ENCODE measurements at regions not wholly inside any gene's neighbourhood (a gene's known extent, or its start where the extent isn't known, plus 50 kb on each side); places are given as distances from the start of the nearest gene placed in this dataset.
A peak's percentile ranks its signal among the peaks of the same experiment; 100 is the strongest.

DNA sequence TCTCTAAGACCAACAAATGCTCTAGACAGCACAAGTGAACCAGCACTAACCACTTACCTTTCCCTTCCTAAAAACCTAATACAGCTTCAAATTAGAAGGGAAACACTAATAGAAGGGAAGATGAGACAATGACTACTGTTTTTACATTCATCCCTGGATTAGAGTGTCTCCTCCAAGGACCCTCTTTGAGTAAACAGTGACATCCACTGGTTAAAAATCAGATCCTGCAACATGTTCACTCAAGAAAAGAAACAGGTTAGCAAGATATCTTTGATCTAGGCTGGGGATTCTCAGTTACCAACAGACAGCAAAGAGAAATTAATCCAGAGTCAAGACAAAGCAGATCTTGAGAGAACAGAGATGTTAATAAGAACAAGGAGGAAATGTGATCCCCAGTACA lies 177.7 kb upstream of the GHITM start:
- no peak for TF ChIP-seq POLR2A (IDR thresholded peaks at IDR 0.05; ENCODE audit: control extremely low read depth in 1 of 2, low read depth in 2 of 2, low read length in 2 of 2)
- TF ChIP-seq, protein P1, sequence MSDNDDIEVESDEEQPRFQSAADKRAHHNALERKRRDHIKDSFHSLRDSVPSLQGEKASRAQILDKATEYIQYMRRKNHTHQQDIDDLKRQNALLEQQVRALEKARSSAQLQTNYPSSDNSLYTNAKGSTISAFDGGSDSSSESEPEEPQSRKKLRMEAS (IDR thresholded peaks at IDR 0.05) = no peak
- TF ChIP-seq TAF1 (IDR thresholded peaks at IDR 0.05; ENCODE audit: low read depth, low read length) = no peak
- no peak for TF ChIP-seq TBP (IDR thresholded peaks at IDR 0.05; ENCODE audit: low read depth, low read length)
- TF ChIP-seq RXRA (IDR thresholded peaks at IDR 0.05; ENCODE audit: insufficient read depth, low read depth, low read length) = no peak
- TF ChIP-seq, protein P2, sequence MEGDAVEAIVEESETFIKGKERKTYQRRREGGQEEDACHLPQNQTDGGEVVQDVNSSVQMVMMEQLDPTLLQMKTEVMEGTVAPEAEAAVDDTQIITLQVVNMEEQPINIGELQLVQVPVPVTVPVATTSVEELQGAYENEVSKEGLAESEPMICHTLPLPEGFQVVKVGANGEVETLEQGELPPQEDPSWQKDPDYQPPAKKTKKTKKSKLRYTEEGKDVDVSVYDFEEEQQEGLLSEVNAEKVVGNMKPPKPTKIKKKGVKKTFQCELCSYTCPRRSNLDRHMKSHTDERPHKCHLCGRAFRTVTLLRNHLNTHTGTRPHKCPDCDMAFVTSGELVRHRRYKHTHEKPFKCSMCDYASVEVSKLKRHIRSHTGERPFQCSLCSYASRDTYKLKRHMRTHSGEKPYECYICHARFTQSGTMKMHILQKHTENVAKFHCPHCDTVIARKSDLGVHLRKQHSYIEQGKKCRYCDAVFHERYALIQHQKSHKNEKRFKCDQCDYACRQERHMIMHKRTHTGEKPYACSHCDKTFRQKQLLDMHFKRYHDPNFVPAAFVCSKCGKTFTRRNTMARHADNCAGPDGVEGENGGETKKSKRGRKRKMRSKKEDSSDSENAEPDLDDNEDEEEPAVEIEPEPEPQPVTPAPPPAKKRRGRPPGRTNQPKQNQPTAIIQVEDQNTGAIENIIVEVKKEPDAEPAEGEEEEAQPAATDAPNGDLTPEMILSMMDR (IDR thresholded peaks at IDR 0.05; ENCODE audit: control extremely low read depth in 1 of 3, insufficient read depth in 1 of 3, low read depth in 1 of 3, low read length in 3 of 3) = peak in 2 of 3 experiments; percentile 32 to 39; a peak in 2 of 4 replicates
- TF ChIP-seq RFX5 (IDR thresholded peaks at IDR 0.05; ENCODE audit: borderline replicate concordance, low read depth, low read length) = no peak
- TF ChIP-seq POU5F1 (IDR thresholded peaks at IDR 0.05; ENCODE audit: low read depth, low read length) = no peak
